Brain pericyte (primary cell): ENCODE measurements at regions not wholly inside any gene's neighbourhood (a gene's known extent, or its start where the extent isn't known, plus 50 kb on each side); places are given as distances from the start of the nearest gene placed in this dataset.
"Not testable (repeated sequence)": the region's sequence is repeated elsewhere in the genome, so short reads cannot be mapped to it uniquely, and the experiment has no call there.

Experiments
- DNase-seq: peaks from one replicate; pipeline ENCODE4 v3.0.0-alpha.2; 2012; ENCODE audit warnings: low read depth, low spot score

DNA sequence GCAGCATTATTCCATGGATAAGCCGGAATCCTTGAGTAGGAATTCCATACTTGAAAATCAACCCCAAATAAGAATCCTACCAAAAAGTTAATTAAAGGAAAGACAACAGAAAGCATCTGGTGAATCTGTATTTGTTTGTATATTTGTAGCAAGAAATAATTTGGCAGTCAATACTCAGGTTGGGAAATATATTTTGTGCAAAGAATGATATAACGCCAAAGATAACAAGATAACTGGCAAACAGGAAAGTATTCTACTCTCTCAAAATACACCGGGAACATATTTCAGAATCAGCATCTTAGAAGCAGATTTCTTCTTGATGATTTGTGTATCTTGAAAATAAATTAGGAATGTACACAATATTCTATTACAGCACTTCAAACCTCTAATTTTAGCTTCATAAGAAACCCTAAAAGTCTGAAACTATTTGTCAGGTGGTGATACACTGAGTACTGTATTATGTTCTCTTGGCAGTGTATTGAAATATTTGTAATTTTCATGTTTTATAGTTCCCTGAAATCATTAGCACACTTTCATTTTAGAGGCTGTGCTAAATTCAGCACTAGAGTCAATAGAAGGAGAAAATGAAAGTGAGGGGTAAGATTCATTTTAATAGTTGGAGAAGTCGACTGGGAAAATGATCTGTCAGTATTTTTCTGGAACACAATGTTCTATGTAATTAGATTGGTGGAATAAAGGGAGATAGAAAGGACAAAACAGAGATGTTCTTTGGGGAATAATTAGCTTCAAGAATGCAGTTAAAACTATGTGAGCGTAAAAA is 879.7 kb upstream of the GJE1 start:
- DNase-seq, result no peak

DNA sequence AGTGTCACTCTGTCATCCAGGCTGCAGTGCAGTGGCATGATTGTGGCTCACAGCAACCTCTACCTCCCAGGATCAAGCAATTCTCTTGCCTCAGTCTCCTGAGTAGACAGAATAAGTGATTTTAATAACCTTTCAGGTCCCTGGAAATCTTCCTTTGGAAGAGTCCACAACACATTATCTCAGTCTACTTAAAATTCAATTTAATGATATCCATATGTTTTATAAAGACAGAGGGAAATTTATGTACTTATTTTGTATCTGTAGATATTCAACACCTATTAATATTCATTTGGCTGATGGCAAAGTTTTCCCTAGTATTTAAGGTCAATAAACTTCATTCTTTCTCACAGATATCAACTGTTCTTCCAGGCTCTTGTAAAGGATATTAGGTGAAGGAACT is 881.4 kb upstream of the GJE1 start:
- no peak for DNase-seq

- DNase-seq, result no peak
Observed at GRCh38 chr6:141248021-141248799, 884.5 kb upstream of the GJE1 start.

DNA sequence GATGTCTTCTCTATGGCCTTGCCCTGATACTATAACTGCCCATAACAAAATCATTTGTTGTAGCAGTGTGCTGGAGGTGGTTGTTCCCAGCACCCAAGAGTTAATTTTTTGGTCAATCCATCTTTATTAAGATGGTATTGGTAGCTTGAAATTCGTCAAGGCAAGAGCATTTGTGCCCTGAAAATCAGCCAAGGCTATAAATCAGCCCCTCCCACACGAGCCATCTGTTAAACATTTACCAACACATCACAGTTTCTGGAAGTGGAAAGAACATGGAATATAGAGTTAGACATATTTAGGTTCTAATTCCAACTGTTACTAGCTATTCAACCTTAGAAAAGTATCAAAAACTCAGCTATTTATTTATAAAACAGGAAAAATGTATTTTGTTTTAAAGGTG is 888.4 kb upstream of the GJE1 start:
- DNase-seq, result no peak

GRCh38 chr6:141242957-141243356 is 889.8 kb upstream of the GJE1 start:
- no peak for DNase-seq

- no peak for DNase-seq
Observed at GRCh38 chr6:141229296-141229695, 903.4 kb upstream of the GJE1 start.

DNA sequence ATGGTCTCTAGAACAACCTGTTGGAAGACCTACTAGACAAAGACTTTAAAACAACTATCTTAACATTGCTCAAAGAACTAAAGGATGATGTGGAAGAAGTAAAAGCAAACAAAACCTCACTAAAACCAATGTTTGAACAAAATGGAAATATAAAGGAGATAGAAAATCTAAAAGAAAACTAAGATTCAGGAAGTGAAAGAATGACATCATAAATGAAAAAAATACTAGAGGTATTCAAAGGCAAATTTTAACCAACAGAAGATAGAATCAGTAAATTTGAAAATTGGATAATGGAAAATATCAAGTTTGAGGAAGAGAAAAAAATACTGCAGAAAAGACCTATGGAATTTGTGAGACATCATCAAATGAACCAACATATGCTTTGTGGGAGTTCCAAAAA is 914.1 kb upstream of the GJE1 start:
- DNase-seq, result no peak

DNA sequence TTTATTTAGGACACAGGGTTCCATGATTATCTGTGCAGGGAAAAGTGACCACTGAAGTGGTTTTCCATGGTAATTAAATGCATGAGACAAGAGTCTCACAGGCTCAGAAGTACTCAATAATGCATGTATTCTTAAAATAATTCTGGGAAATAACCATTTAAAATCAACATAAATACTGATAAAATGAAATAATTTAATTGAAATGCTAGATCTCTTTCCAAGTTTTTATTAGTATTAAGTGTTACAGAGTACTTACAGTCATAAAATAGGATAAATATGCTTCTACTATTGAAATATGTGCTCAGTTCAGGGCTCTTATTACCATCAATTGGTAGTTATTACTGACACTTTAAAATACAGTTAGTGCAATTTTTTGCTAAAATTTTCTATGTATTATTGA is 916.0 kb upstream of the GJE1 start:
- DNase-seq, result no peak

GRCh38 chr6:141212296-141212695 is 920.4 kb upstream of the GJE1 start:
- no peak for DNase-seq

- DNase-seq, result no peak
Observed at GRCh38 chr6:141211845-141212244, 920.9 kb upstream of the GJE1 start.

GRCh38 chr6:141210901-141211300 is 921.8 kb upstream of the GJE1 start:
- DNase-seq, result no peak

DNA sequence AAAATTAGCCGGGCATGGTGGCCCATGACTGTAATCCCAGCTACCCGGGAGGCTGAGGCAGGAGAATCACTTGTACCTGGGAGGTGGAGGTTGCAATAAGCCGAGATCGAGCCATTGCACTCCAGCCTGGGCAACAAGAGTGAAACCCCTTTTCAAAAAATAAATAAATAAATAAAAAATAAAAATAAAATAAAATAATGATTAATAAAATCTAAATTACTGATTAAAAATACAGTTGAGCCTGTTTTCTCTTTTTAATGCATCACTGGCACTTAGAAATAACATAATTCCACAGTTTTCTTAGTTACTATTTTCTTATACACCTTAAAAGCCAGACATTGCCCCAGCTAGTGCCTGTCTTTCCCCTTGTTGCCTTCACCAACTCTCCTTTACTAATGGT is 922.8 kb upstream of the GJE1 start:
- no peak for DNase-seq

DNA sequence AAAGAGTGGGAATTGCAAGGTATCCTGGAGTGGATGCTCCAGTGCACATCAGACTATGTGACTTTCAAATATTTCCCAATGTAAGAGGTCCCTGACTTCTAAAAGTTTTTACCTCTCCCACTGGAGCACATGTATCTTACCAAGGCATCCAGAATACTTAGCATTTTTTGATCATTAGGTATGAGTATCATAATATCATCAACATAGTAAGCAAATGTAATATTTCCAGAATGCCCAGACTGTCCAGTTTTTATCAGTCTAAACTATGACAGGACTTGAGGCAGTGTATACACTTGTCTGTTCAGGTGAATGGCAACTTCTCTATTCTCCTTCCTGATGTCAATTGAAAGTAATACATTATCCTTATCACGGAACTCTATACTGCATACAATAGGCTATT is 924.6 kb upstream of the GJE1 start:
- no peak for DNase-seq

- DNase-seq, result no peak
Observed at GRCh38 chr6:141203902-141204575, 928.7 kb upstream of the GJE1 start.

GRCh38 chr6:141202626-141203025 is 930.1 kb upstream of the GJE1 start:
- no peak for DNase-seq

- no peak for DNase-seq
Observed at GRCh38 chr6:141199074-141199473, 933.7 kb upstream of the GJE1 start.

DNA sequence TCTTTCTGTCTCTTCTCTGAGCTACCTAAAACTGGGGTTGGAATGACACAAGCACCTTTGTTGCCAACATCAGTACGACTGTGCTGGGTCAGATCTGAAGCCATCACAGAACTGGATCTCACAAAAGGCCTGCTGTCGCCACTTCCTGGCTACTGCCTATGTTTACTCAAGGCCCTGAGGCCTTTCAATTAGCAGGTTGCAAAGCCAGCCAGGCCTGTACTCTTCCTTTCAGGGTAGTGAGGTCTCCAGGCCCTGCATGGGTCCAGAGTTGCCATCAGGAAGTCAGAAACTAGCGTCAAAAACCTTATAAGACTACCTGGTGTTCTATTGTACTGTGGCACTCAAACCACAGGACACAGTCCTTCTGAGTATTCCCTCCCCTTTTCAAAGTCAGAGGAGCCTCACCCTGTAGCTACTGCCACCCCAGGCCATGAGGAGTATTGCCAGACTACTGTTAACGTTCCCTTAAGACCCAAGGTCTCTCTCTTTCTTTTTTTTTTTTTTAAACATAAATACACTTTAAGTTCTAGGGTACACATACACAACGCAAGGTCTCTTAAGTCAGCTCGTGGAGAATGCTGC is 937.4 kb upstream of the GJE1 start:
- DNase-seq, result no peak

GRCh38 chr6:141183368-141183767 is 949.4 kb upstream of the GJE1 start:
- no peak for DNase-seq

GRCh38 chr6:141175458-141175857 is 957.3 kb upstream of the GJE1 start:
- DNase-seq, result not testable (repeated sequence)

DNA sequence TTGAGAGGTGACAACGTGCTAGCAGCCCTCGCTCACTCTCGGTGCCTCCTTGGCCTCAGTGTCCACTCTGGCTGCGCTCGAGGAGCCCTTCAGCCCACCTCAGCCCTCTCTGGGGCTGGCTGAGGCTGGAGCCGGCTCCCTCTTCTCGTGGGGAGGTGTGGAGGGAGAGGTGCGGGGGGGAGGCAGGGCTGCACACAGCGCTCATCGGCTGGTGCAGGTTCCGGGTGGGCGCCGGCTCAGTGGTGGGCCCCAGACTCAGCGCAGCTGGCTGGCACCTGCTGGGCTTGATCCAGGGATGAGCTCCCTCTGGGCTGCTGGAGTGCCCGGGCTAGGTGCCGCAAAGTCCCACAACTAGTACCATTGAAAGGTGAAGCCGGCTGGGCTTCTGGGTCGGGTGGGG is 957.8 kb upstream of the GJE1 start:
- no peak for DNase-seq

DNA sequence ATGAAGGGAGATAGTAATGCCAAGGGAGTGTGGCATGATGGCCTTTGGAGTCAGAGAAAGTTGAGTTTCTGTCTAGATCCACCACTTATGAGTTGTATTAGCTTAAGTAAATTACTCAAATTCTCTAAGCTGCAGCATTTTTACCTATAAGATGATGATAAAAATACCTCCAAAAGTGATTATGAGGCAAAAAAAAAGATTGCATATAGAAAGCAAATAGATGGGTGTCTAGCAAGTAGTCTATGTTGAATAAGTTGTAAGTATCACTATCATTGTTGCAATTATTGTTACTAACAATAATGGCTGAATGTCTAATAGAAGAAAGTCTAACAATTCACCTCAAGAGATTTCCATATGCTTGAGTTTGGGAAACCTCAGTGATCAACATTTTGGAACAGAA is 959.2 kb upstream of the GJE1 start:
- DNase-seq, result no peak

DNA sequence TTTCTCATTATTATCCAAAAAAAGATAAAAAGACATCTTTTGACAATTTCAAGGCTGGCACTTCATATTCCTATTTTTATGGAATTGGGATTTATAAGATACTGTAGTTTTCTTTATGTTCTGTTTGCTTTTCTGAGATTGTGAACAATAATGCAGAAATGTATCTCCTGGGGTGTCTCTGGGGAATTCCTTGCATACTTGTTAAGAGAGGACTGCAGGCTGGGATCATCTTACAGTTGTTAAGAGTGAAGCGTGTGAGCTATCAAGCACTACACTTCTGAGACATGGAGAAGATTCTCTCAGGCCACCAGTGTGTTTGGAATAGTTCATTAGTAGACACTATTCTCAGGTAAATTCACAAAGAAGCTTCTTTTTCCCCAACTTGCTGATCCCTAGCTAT is 963.3 kb upstream of the GJE1 start:
- peak; percentile 54 for DNase-seq
